GM19395 (cell line): ENCODE measurements at regions not wholly inside any gene's neighbourhood (a gene's known extent, or its start where the extent isn't known, plus 50 kb on each side); places are given as distances from the start of the nearest gene placed in this dataset.

Experiments
- ATAC-seq: cut with Tn5 transposase; IDR thresholded peaks from one replicate; pipeline ENCODE4 v1.9.1; 2021; ENCODE audit warnings: mild to moderate bottlenecking, moderate library complexity; ENCODE audit not compliant: unreplicated experiment

DNA sequence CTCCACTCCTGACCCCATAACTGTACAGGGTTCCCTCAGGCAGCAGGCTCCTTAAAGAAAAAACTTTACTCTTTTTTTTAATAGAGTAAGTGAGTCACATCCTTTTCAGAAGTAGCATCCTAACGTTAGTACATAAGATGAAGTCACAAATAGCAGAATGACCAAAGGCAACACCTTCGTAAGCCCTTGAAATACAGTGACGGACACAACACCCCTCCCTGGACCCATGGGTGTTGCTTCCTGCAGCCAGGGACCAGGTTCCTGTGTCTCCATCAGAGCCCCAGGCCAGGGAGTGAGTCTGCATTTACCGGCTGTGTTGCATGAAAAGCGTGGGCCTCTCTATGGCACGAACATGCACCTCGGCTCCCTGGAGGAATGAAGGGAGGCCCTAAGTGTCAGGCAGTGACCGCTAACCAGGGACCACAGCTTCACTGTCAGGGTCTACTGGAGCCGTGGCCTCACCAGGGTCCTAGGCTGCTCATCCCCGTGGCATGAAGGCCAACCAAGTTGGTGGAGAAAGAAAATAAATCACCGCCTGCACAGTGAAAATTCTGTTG is 340.0 kb upstream of the SFSWAP start:
- no peak for ATAC-seq

DNA sequence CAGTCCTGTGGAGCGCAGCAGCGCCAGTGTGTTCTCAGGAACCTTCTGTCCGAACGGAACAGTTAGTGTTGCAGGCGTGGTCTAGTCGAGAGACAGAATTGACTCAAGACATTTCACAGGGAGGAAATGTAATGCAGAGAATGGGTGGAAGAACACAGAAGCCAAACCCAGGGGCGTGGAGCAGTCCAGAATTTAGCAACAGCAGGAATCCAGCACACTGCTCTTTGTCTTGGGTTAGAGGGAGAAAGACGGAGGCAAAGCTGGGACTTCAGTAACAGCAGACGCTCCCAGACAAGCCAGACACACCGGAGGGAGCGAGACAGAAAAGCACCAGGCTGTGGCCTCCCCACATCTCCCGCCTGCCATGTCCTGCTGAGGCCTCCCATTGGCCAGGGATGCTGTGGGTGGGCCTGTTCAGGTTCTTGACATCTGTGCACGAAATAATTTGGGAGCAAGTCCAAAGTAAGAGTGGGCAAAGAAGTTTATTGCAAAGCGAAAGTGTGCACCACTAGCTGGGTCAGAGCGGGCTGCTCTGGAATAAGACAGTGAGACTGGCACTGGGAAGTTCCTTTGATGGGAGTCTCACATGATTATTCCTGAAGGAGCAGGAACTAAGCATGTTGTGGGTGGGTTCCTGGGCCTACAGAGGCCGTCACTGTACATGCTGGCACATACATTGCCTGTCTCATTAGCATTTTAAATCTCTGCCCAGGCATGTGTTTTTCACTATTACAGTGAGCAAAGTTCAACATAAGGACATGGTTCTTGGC is 339.3 kb upstream of the SFSWAP start:
- no peak for ATAC-seq

DNA sequence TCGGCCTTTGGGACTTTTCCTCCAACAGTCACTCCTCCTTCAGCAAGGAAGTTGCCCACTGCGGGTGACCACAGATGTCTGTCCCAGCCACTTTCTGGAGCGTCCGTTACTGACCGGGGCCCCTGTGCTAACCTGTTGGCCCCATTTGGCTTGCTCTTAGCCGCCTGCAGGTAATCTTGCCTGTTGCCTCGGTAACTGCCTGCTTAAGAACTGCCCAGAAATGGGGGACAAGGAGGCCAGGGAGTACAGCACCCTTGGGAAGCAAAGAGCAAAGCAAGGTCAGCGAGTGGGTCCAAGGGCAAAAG is 338.8 kb upstream of the SFSWAP start:
- ATAC-seq, result no peak

GRCh38 chr12:131372706-131373195 is 338.1 kb upstream of the SFSWAP start:
- no peak for ATAC-seq

GRCh38 chr12:131375261-131375971 is 335.5 kb upstream of the SFSWAP start:
- no peak for ATAC-seq

DNA sequence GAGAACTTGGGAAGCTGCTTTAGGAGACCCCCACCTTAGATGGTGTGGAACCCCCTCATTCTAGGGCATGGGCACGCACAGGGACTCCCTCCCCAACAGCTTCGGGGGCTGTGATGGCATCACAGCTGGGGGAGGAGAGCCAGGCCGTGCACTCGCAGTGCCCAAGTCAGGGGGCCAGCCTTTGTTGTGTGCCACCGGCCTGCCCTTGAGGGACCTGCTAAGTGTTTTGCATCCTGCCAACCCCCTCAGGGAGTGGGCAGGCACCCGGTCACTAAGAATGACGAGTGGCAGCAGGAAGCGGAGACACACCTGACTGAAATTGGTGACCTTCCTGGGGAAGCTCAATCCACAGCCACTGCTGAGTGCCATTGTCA is 334.9 kb upstream of the SFSWAP start:
- ATAC-seq, result no peak

DNA sequence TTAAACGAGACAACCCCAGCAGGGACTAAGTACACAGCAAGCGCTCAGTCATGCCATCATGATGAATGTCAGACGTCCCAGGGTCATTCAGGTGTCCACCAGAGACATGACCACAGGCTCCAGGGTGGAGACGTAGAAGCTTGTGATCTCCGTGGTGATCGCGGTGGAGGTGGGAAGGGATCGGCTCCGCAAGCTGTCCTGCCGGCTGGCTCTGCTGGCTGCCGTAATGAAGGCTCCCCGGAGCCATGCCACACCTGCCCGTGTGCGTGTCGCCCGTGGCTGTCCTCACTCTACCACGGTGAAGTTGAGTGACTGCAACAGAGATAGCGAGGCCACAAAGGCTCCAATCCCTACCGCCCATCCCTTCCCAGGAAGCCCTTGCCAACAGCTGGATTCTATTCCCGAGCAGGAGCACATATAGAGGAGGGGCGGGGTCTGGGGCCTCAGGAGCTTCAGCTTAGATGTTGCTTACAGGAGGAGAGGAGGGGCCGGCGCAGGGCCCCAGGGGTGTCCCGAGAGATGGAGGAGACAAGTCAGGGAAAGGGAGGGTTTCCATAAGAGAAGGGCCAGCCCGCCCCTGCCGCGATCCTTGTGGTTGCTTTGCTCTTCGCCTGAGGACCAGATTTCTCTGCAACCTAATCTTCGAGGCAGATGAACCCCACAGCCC is 332.6 kb upstream of the SFSWAP start:
- ATAC-seq, result no peak

DNA sequence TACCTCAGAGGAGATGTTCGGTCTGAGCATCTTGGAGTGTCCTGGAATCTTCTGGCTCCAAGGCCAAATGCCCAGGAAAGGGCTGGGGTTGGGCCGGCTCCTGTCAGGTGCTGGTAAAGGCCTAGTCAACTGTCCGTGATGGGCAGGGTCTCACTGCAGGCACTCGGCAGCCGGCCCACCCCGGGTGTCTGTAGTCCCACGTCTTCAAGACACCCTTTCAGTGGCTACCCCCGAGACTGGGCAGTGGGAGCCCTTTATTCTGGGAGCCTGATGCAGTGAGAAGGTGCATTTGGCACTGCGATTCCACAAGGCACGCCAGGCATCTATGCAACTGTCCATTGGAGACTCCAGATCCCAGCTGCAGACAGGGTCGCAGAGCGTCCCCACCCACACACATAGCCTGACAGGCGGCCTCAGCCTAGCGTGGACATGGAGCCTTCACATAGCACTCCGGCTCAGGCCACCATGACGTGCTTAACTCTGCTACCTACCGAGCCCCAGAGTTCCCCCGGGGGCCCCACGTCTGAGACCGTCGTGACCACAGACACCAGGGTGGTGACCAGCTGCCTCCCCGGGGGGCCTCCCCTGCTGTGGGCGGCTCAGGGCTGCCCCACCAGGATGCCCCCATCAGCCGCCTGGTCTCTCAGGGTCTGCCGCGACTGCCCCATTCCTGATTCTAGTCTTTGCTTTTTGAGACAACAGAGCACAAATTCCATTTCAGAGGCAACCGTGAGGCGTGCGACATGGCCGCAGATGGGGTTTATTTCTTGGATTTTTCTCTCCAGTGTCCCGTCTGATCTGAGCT is 331.8 kb upstream of the SFSWAP start:
- ATAC-seq, result no peak

GRCh38 chr12:131379738-131380137 is 331.2 kb upstream of the SFSWAP start:
- ATAC-seq, result no peak

GRCh38 chr12:131380220-131380964 is 330.5 kb upstream of the SFSWAP start:
- ATAC-seq, result no peak

DNA sequence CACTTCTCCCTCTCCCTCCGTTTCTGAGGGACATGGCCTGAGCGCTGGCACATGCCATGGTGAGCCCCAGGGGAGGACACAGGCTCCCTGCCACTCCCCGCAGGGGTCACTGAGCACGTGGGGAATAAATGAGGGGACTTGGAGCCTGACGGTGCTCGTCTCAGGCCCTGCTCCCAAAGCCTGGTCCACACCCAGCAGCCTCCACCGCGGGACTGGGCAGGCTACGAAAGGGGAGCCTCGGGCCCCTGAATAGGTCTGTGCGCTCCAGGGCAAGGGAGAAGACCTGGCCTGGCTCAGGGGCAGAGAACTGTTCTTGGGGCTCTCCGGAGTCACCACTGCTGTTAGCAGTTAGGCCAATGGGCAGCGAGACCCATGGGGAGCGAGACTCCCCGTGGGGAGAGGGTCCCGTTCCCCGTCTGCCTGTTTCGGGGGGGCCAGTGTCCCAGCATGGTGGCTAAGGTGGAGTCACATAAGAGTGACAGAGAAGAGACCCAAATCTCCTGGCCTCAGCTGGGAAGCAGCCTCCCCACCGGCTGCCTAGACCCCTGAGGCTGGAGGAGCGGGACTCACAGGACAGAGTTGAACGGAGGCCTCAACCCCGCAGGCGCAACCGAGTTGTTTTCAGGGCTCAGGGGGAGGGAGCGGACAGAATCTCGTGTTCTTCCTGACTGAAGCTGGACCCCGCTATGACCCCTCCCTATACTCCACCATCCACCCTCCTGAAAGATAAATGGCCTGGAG is 329.8 kb upstream of the SFSWAP start:
- no peak for ATAC-seq

DNA sequence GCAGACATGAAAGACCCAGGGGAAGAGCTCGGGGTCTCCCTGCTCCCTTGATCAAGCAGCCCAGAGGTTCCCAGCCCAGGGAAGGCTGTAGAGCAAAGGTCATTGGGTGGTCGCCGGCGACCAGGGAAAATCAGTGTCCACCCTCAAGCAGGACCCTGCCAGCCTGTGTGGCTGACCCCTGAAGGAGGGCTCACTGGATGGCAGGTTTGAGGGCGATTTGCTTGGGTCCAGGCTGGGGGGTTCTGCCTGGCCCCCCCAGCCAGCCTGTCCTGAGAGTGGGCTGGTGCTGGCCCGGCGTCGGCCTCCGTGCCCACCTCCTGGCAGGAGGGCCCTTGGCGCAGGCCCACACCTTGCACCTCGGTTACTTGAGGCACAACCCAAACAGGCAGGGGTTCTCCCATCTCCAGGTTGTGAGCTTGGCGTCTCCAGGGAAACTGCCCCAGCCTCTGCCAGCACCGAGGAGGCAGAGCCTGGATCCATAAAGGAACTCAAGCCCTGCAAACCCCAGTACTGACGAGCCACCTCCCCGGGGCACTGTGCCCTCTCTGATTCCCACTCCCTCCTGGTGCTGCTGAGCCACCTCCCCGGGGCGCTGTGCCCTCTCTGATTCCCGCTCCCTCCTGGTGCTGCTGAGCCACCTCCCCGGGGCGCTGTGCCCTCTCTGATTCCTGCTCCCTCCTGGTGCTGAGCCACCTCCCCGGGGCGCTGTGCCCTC is 329.0 kb upstream of the SFSWAP start:
- ATAC-seq, result no peak

DNA sequence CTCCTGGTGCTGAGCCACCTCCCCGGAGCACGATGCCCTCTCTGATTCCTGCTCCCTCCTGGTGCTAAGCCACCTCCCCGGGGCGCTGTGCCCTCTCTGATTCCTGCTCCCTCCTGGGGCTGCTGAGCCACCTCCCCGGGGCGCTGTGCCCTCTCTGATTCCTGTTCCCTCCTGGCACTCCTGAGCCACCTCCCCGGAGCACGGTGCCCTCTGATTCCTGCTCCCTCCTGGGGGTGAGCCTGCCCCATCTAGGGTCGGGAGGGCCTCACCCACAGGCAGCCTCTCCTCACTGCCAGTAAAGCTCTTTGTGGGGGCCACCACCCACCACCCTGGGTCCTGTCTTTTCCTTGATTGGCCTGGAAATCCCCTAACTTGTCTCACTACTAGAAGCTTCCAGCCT is 327.6 kb upstream of the SFSWAP start:
- ATAC-seq, result no peak

DNA sequence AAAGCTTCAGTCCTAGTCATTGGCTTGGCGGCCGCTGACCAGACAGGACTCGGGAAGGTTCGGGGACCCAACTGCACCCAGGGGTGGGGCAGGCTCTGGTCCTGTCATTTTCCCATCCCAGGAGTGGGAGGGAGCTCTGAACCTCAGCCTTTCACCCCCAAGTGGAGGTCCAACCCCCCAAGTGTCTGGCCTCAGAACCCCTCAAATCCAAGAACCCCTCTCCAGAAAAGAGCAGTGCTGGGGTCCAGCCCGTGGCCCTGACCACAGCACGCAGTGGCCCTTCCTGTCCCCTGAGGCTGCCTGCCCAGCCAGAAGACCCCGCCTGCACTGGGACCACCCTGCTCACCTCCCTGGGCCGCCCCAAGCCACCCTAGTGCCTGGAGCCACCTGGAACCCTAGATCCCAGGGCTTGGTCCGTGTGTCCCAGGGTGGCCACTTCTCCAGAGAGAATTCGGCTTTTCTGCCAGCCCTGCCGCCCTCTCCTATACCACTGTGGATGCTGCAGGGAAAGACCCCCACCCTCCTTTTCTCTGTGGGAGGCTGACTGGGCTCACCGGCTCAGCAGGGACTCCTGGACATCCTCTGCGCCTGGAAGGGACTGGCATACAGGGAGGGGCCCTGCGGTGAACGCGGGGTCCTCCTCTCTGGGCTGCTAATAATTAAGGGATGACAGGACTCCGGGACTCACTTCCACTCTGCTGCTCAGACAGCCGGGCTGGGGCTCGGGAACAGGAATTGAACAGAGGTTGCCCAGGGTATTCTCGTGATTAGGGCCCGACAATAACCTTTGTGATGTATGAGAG is 326.9 kb upstream of the SFSWAP start:
- ATAC-seq, result no peak

DNA sequence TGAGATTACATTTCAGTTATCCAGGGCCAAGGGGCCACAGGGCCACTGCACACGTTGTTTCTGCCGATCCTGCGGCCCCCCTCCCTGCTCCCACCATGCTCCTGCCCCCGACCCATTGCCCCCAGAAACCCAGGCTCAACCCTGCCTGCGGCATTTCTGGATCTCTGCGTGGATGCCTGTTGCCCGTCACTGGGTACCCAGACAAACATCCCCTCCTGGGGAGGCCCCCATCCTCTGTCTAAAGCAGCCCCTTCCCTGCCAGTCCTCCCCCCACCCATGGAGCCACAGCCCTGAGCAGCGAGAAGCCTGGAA is 326.4 kb upstream of the SFSWAP start:
- ATAC-seq, result no peak

DNA sequence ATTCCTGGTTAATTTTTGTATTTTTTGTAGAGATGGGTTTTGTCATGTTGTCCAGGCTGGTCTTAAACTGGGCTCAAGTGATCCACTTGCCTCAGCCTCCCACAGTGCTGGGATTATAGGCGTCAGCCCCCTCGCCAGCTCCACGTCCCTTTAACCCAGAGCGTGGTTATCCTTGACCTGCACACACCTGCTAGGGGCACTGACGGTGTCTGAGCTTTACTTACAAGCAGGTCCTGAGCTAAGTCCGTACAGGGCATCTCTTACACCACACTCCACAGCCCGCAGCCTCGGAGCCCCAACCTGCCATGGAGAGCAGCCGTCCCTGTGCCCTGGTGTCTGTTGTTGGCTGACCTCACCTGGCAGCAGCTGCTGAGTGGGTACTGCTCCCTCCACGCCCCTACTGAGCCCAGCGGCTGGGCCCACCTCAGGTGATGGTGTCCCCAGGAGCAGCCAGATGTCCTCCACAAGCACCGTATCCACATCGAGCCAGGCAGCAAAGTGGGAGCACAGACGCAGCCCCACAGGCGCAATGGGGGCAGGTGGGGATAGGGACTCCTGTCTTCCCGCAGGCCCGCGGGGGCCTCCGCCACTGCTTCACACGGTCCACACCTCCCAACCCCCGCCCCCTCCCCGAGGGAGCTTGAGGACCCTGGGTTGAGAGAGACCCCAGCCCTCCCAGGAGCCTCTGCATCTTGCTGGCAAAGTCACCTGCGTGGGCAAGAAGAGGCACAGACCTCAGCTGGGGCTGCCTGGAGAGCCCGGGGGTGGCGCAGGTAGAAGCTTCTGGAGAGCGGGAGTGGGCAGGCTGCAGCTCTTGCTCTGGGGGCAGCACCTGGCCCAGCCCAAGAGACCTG is 325.4 kb upstream of the SFSWAP start:
- no peak for ATAC-seq

- ATAC-seq, result no peak
Observed at GRCh38 chr12:131386167-131386521, 324.7 kb upstream of the SFSWAP start.
